ENCODE measurements at regions not wholly inside any gene's neighbourhood (a gene's known extent, or its start where the extent isn't known, plus 50 kb on each side); places are given as distances from the start of the nearest gene placed in this dataset.

- no peak overlapping the region for H3K4me3 ChIP-seq (ENCODE audit: low read depth, low read length)
- POLR2A ChIA-PET: no interaction called here
- no peak overlapping the region for H3K27ac ChIP-seq (ENCODE audit: extremely low read depth, low read depth, low read length)
- TF ChIP-seq ZNF362 (tag by site-specific recombination; IDR thresholded peaks at IDR 0.05): no peak
- TF ChIP-seq ZNF555 (tag by site-specific recombination; conservative IDR thresholded peaks at IDR 0.05): no peak
- TF ChIP-seq ZFP69B (tag by site-specific recombination; IDR thresholded peaks at IDR 0.05): no peak
- TF ChIP-seq ZNF48 (tag by site-specific recombination; IDR thresholded peaks at IDR 0.05): no peak
- no peak for TF ChIP-seq ZNF558 (tag by site-specific recombination; IDR thresholded peaks at IDR 0.05)
- no peak for TF ChIP-seq GLI4 (tag by site-specific recombination; IDR thresholded peaks at IDR 0.05)
- TF ChIP-seq ZSCAN16 (tag by site-specific recombination; IDR thresholded peaks at IDR 0.05): no peak
- TF ChIP-seq ZSCAN18 (tag by site-specific recombination; IDR thresholded peaks at IDR 0.05): no peak
- TF ChIP-seq GLIS2 (tag by site-specific recombination; IDR thresholded peaks at IDR 0.05): no peak
- TF ChIP-seq ZNF830 (tag by site-specific recombination; IDR thresholded peaks at IDR 0.05; ENCODE audit: low read depth): no peak
- no peak for TF ChIP-seq ZNF354C (tag by site-specific recombination; IDR thresholded peaks at IDR 0.05; ENCODE audit: borderline replicate concordance, low read depth)
- TF ChIP-seq, protein P1, sequence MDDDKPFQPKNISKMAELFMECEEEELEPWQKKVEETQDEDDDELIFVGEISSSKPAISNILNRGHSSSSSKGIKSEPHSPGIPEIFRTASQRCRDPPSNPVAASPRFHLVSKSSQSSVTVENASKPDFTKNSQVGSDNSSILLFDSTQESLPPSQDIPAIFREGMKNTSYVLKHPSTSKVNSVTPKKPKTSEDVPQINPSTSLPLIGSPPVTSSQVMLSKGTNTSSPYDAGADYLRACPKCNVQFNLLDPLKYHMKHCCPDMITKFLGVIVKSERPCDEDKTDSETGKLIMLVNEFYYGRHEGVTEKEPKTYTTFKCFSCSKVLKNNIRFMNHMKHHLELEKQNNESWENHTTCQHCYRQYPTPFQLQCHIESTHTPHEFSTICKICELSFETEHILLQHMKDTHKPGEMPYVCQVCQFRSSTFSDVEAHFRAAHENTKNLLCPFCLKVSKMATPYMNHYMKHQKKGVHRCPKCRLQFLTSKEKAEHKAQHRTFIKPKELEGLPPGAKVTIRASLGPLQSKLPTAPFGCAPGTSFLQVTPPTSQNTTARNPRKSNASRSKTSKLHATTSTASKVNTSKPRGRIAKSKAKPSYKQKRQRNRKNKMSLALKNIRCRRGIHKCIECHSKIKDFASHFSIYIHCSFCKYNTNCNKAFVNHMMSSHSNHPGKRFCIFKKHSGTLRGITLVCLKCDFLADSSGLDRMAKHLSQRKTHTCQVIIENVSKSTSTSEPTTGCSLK (tag by site-specific recombination; IDR thresholded peaks at IDR 0.05): no peak
- TF ChIP-seq ZNF623 (tag by site-specific recombination; IDR thresholded peaks at IDR 0.05): no peak
- TF ChIP-seq ZNF513 (tag by site-specific recombination; IDR thresholded peaks at IDR 0.05): no peak
- no peak for TF ChIP-seq SALL2 (tag by site-specific recombination; IDR thresholded peaks at IDR 0.05; ENCODE audit: borderline replicate concordance)
- no peak for TF ChIP-seq ZNF747 (tag by site-specific recombination; IDR thresholded peaks at IDR 0.05)
- TF ChIP-seq ZNF785 (tag by site-specific recombination; IDR thresholded peaks at IDR 0.05): no peak
- TF ChIP-seq ZNF660 (tag by site-specific recombination; IDR thresholded peaks at IDR 0.05): no peak
- TF ChIP-seq ZNF518A (tag by site-specific recombination; conservative IDR thresholded peaks at IDR 0.05; ENCODE audit: low read depth): no peak
- TF ChIP-seq ZNF394 (tag by site-specific recombination; IDR thresholded peaks at IDR 0.05; ENCODE audit: borderline replicate concordance): no peak
- CTCF ChIA-PET: no interaction called here
- H3K4me1 ChIP-seq (ENCODE audit: control insufficient read depth, insufficient read depth, low read length): no peaks in the 10 kb centered on the region
- H3K9me3 ChIP-seq (ENCODE audit: control insufficient read depth, insufficient read depth, low read depth, low read length): no peaks in the 10 kb centered on the region
- no peaks in the 10 kb centered on the region for H3K36me3 ChIP-seq (ENCODE audit: control insufficient read depth in 2 of 2, insufficient read depth in 1 of 2, low read length in 2 of 2)
These were observed 404.4 kb downstream of the TLL1 start for GRCh38 chr4:166277401-166277800.
